ENCODE measurements at regions not wholly inside any gene's neighbourhood (a gene's known extent, or its start where the extent isn't known, plus 50 kb on each side); places are given as distances from the start of the nearest gene placed in this dataset.

- Histone ChIP-seq H3K4me3 (no peak overlapping the region), H3K36me3 (ENCODE audit: insufficient read depth in 1 of 2, low read depth in 1 of 2) (no peaks in the 10 kb centered on the region), H3K4me1 (no peaks in the 10 kb centered on the region), H3K27ac (no peak overlapping the region), H3K9me3 (no peaks in the 10 kb centered on the region), H3K27me3 (ENCODE audit: insufficient read depth in 3 of 3, low read length in 2 of 3) (peaks cover 2 to 10% (median 3%) of the 10 kb centered on the region in 3 donors)
- DNase-seq: no peak
- no peak for TF ChIP-seq CTCF (IDR thresholded peaks at IDR 0.05)
- intact Hi-C loops (cut with DNase I): no loop called here
- WGBS, 3 donors: 81 to 88% (median 88%) methylated on average over 34 to 47 of the region's 47 CpGs
- ATAC-seq: no peak
Measured at GRCh38 chr6:33521489-33522091, 58.5 kb downstream of the BAK1 start.

Data from psoas muscle (tissue), 7 donors.